AML-193 (cell line): ENCODE measurements at regions not wholly inside any gene's neighbourhood (a gene's known extent, or its start where the extent isn't known, plus 50 kb on each side); places are given as distances from the start of the nearest gene placed in this dataset.
A peak's percentile ranks its signal among the peaks of the same experiment; 100 is the strongest.

Source experiments
- DNase-seq, 2 experiments: peaks; one replicate each; lab custom pipeline; 2025; lab: John Stamatoyannopoulos, UW

DNA sequence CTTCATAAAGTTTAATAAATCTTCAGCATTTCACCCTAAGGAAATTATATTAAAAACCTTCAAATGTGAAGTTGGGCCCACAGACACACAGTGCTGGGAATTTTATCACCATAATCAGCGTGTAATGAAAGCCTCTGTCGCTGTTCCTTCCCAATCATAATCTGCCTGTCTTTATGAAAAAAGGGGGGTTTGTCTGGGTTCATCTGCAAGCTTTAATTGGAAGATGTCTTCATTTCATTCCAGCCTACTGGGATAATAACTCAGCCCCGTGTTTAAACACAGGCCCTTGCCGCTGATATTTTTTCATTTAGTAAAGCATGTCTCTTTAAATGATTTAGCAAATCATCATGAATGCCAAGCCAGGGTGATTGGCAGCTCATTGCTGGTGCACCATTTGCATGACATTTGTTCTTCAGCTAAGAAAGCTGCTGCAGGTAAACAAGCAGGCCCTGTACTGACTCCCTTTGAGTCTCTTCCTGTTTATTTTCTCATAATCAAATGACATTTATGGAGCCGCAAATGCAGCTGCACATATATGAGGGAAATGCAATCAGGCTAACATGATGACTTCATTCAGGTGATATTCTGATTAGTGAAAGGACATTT lies 362.9 kb upstream of the TLE4 start:
- DNase-seq = no peak

DNA sequence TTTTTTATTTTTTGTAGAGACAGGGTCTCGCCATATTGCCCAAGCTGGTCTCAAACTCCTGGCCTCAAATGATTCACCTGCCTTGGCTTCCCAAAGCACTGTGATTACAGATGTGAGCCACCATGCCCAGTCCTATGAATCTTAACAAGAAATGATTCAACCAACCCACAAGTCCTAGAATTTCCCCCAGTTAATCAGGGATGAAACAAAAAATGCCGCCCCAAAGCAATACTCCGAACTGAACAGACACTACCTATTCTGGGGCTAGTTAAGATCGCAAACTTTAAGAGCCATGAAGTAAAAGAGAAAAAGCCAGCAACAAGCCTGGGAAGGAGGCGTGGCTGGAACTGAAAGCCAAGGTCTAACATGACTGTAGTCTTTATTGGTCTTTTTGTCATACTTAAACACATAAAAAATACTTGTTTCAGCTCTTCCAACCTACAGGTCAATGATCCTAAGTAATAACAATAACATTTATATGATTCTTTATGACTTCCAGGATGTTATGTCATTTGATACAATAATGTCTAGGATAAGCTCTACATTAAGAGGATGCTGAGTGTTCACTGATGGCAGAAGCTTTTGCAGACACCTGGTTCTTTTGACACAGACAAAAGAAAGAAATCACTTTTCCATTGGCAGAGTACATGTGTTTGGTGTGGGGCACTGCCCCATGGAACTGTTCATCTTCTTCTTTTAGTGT lies 361.1 kb upstream of the TLE4 start:
- no peak for DNase-seq

DNA sequence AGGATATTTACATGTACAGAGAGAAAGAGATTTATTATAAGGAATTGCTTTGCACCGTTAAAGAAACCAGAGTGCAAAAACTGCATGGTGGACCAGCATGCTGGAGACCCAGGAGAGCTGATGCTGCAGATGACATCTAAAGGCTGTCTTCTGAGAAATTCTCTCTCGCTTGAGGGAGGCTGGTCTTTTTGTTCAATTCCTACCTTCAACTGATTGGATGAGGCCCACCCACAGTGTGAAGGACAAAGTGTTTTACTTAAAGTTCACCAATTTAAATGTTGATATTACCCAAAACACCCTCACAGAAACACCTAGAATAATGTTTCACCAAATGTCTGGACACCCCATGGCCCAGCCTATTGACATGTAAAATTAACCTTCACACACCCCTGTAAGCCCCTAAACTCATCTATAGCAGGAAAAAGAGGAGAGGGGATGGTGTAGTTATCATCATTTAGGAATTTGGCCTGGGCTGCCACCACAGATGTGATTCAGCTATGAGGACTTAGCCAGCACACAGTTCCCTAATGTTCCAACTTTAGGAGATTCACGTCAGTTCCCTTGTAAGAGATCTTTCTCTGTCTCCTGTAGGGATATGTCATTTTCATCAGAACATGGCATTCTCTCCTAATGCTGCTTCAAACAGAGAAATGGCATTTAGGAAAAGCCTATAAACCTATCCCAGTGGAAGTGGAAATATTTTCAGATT lies 358.2 kb upstream of the TLE4 start:
- no peak for DNase-seq

DNA sequence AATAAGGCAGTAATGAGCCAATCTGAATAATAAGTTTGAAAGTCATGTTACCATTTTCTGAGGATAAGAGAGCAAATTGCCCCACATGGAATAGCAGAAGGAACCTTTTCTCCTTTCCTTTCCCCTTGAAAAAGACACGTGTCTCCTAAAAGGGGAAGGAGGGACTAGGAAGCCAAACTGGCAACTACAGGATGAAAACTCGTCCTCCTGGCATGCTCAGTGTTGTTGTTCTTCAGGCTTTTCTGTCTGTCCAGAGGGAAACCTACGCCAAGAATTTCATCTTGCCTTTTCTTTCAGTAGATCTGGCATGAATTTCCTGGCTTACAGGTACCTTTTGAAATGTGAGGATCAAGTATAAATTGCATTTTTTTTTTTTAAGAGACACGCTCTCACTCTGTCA lies 355.9 kb upstream of the TLE4 start:
- no peak for DNase-seq

DNA sequence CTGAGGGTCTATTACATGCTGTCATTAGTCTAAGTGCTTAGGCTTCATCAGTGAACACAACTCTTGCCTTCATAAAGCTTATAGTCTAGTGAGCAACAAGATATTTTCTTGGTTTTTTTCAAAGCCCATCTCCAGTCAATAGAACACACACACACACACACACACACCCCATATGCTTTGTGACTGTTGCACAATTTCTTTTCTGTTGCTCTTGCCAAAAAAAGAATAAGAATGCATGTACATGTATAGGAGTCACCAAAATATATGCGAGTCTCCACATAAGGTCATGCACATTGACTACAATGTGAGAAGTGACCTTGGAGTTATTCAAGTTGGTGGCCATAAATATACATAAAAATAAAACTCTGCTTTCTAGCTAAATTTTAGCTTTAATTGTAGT lies 351.5 kb upstream of the TLE4 start:
- DNase-seq = no peak

DNA sequence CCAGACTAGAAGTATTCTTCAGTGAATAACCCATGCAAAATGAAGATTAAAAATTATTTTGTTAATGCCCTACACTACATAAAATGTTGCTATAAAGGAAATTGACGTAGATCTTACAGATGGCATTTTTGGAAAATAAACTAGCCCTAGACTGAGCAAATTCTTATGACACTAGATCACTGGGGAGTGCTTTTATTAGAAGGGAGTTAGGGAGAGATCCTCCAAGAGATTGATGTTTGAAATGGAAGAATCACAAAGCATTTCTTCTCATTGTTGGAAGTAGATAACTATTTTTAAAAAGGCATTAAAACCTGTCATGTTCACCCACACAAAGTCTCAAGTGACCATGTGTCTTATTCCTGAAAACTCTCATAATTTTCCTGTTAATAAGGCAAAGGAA lies 351.1 kb upstream of the TLE4 start:
- no peak for DNase-seq

DNA sequence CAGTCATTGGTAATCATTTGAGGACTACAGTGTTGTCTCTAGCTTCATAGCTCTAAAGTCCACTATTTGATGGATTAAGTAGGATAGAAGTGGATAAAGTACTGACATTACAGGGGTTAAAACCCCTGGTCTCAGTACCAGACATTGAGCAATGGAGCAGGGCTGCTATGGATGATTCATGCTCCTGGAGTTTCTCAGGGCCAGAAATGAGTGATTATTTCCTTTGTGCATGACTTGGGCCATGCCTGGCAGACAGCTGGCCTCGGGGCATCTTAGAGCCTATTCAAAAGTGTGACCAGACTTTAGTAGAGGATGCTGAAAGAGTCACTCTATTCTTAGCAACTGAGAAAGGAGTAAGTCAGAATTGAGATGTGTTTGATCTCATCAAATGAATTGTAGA lies 350.7 kb upstream of the TLE4 start:
- DNase-seq = no peak

DNA sequence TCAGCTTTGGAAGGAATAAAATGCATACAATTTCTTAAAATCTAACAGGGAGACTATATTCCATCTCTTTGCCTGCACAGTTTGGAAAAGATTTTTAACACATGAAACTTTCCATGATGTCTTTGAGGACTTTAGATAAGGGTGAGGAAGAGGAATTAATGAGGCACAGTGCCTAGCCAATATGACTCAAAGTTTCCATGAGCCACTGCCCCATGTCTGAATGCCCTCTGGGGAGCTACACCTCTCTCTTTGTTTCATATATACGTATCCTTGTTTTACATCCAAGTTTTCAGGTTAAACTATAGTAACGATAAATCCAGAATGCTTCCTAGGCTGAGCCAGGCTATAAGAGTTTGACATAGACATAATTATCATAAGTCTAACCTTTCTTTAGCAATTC lies 349.3 kb upstream of the TLE4 start:
- no peak for DNase-seq

DNA sequence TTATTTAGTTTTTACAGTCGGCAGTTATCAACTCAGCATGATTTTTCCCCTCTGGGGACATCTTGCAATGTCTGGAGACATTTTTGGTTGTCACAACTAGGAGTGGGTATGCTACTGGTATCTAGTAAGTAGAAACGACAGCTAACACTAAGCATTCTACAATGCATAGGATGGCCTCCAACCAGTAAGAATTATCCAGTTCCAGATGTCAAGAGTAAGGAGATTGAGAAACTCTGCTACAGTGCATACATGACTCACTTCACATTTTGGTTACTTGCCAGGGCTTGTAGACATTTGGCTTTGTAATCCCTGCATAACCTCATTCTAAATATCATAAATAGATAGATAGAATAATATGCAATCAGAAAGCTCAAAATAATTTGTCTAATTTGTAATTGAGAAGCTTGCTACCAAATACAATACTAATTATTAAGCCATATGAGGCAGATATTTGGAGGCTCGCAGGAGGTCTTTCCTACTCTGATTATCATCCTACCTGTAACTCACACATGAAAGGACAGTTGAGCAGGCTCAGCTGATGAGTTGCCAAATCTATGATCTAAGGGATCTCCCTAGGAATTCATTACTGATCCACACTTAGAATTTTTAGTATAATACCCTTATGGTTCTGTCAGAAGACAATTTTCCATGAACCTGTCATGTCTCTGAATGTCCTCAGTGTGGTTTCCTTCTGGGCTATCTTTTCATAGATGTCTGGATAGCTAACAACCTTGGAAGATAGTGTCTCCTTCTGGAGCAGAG lies 346.9 kb upstream of the TLE4 start:
- peak; percentile 8 to 25 for DNase-seq

DNA sequence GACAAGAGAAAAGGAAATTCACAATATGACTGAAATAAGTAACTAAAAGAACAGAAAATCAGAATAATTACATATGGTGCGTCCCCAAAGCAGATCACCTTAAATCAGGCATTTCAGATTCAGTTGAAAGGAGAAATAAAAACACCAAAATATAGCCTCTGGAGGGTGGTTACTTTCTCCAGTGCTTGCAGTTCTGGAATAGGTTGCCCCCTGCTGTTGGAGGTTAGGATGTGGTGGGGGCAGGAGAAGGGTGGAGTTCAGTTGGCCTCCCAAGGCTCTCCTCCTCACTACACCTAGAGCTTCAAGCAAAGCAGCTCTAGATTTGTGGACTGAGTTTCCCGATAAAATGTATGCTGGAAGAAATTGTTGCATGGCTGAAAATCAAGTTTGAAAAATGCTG lies 338.2 kb upstream of the TLE4 start:
- peak in 1 of 2 experiments; percentile 4 for DNase-seq

DNA sequence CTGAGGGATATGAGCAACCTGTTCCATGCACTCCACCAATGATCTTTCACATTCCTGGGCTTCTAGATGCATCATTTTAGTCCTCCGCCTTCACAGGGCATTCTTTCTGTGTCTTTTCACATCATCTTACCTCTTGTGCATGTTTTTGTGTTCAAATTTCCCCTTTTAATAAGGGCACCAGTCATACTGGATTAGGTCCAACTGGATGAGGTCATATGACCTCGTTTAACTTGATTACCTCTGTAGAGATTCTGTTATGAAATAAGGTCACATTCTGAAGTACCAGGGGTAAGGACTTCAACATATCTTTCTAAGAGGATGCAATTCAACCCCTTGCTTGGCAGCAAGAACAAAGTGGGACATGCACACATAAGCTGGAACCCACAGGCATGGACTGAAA lies 335.3 kb upstream of the TLE4 start:
- DNase-seq = no peak

DNA sequence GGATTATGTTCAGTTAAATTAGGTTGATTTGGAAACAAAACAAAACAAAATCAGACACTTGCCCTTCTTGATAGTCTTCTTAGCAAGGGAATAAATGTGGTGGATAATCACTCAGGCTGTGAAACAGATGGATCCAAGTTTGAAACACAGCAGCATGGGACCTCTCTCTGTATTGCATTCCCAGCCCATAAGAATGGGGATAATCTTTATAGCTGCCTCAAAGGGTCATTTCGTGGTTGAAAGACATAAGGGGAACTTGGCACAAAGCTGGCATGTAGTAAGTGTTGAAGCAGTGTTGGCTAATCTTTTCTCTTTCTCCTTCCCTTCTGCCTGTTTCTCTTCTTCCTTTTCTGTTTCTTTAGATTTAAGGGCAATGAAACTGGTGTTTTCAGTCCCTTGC lies 333.9 kb upstream of the TLE4 start:
- peak; percentile 21 to 27 for DNase-seq

DNA sequence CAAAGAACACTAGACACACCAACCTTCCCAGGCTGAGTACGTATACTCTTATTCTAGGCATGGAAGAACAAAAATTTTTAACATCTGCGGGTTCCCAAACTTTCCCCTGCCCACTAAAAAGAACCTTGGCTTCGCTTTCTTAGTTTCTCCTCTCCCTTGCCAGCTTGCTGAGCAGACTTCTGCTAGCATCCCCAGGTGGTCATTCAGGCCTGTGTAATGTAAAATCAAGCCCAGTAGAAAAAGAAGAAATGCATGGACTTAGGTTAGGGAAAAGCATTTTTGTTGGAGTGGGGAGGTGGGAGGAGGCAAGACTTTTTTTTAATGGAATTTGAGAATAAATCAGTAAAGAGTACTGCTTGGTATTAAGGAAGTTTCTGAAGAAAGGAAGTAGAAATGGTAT lies 331.0 kb upstream of the TLE4 start:
- no peak for DNase-seq

DNA sequence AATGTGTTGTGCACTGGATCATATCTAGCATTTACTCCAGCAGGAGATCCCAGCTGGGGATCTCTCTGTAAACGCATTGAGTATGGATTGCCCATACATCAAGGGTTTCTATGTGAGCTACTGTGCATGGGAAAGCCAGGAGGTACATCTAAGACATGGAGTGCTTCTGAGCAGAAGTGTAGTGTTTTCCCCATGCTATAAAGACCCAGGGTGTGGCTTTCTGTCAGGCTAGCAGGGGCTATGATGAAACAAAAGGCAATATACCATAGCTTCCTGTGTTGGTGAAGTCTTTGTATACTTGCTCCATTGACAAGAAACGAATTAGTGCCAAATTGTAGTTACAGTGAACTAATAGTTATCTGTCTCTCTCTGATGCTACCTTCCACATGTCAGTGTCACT lies 329.3 kb upstream of the TLE4 start:
- DNase-seq = peak; percentile 7 to 11

DNA sequence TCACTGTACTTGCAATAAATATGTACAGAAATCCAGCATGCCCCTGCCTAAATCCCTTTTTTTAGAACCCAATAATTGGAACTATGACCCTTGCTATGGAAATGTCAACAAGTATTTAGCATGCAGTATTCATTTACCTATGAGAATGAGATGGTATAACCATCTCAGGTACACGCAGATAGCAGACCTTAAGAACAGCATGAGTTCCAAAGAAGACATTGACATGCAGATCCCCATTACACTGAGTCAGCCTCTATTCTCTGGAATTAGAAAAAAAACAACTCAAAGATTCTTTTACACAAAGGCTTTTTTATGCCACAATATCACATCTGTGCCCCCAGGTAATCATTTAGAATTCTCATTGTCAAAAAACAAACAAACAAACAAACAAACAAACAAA lies 325.6 kb upstream of the TLE4 start:
- DNase-seq = no peak

DNA sequence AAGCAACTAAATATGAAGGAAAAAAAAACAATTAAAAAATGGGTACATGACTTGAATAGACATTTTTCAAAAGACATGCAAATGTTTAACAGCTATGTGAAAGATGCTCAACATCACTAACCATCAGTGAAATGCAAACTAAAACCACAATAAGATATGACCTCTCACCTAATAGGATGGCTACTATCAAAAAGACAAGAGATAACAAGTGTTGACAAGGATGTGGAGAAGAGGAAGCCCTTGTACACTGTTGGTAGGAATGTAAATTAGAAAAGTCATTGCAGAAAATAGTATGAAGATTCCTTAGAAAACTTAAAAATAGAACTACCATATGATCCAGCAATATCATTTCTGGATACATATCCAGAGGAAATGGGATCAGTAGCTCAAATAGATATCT lies 324.7 kb upstream of the TLE4 start:
- DNase-seq = no peak

DNA sequence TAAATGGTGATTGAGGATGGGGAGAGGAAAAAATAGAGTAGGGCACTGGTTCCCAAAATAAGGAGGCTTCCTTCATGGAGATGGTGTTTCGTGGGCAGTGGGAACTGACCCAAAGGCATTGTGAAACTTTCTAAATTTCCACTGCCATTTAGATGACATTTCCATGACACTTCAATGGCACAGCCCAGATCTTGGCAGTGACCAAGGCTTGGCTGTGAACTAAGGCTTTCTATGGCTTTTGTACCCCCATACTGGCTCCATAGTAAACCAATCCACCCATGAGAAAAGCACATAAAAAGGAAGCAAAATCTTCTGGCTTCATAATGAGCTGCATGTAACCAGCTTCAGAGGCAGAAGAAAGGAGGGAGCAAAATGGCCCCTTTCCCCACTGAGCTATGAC lies 321.0 kb upstream of the TLE4 start:
- DNase-seq = no peak

DNA sequence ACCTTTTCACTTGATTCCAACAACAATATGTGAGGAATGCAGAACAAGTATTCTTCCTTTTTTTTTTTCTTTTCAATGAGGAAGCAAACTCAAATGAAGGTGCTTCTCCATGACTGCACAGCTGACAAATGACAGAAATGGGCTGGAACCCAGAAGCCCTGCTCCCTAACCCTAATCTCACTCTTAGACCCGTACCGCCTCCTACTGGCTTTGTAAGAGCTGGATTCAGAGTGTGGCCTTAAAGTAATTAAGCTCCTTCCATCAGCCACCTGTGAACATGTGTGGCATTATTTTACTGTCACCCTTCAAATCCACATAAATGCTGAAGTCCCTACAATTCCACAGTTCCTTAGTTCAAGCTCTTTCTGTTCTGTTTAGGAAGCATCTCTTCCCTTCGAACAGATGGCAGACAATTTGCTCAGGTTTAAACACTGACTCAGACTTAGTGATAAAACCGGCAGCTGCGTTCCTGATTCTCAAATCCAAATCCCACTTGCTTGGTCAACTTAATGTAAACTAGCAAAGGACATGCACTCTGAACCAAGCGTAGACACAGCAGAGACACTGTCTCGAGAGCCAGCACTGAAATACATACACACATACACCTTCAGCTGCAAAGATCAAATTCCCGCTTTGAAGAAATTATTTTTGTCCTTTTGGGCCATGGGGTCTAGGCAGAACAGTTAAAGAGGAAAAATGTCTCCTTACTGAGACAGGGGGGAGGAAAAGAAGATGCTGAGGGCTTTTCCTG lies 316.7 kb upstream of the TLE4 start:
- peak; percentile 34 for DNase-seq

DNA sequence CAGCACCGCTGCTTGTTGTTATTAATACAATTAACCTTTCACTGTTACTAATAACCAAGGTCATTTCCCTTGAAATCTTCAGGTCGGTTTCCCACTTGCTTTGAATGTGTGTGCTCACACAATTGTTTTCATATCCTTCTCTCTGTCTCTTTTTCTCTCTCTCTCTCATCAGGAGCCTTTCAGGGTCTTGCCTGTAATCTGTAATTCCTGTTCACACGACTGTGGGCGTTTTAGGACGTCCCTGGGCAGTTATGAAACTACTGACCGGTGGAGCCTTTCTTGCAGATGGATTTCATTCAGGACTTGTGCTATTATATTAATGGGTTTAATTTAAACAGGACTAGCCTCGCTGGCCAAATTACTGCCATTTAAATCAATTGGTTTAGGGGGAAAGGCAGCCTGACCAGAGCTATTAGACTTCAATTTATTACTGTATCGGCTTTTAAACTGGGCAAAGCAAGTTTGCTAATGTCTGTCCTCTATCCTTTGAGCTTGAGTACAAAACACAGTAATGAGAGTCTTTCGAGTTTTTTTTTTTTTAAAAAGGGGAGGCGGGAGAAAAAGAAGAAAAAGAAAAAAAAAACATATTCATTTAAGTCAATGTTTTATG lies 316.0 kb upstream of the TLE4 start:
- DNase-seq = no peak

DNA sequence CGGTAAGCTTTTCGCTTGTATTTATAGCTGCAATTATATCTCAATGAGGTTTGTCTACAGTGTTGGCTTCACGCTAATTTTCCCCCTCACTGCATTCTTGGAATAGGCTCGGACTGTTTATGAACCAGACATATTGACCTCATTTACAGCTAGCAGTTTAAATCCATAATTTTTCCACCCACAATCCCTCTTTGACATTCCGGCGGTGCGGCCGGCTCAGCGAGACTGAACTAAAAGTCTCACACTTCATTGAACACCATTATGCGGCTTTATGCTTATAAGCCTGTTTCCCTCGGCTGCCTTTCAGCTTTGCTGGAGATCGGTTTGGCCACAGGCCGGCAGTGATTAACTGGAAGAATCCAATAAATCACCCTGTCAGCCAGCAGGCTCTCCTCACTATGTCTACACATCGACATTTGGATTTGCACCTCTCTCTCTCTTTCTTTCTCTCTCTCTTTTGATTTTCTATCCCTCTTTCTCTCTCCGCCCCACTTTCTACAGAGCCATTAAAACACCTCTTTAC lies 315.0 kb upstream of the TLE4 start:
- no peak for DNase-seq

DNA sequence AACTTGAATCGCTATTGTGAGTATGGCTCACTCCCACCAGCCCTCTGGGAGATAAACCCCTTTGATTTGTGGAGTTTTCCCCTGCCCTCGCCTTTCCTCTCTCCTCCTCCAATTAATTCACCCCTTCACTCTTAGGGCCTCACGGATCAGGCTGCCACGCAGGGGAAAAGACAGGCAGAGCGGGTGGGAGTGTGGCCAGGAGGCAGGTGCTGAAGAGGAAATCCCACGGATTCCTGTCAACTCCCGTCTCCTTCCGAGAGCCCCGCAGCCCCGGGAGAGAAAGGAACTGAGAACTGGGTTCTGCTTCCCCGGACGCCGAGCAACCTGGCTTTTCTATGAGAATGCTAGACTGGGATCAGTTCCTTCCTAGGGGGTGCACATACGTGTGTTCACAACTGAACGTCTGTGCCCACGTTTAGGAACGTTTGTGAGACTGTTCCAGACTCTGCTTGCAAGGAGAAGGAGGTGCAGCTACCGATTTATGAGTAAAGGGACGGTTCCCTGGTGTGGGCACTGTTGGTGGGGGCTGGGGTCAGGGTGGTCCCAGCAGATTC lies 314.5 kb upstream of the TLE4 start:
- no peak for DNase-seq
